ENCODE measurements at regions not wholly inside any gene's neighbourhood (a gene's known extent, or its start where the extent isn't known, plus 50 kb on each side); places are given as distances from the start of the nearest gene placed in this dataset.

DNA sequence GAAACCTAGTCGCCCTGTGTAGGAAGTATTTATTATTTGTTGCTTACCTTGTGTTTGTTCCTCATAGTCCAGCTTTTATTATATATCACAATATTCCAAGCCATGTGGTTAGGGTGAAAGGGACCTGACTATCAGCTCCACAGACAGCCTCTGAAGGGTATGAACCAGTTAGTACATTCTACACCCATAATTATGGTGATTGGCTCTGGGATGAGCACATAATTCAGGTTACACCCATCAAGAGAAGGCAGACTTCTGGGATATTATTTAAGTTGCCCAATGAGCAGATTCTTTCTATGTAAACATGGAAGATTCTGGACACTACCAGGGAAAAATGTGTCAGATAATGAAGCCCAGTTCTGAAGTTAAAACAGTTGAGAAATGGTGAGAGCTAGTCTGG, 168.0 kb downstream of the KIF4B start:
- H3K9me1 ChIP-seq (ENCODE audit: insufficient read depth, low read length), result no peaks in the 10 kb centered on the region
- no peaks in the 10 kb centered on the region for H3K27me3 ChIP-seq (ENCODE audit: control insufficient read depth, insufficient read depth, low read length)
- H2AFZ ChIP-seq (replicated peaks; ENCODE audit: low read length, poor library complexity), result no peak overlapping the region
- H3K4me1 ChIP-seq (ENCODE audit: control insufficient read depth, insufficient read depth, low read length), result no peaks in the 10 kb centered on the region
- dilution Hi-C loops (cut with HindIII; ENCODE audit: low sequenced_read_pairs, unreplicated experiment) (no loop called here), intact Hi-C loops (cut with micrococcal nuclease) (no loop called here), in situ Hi-C loops (cut with MboI; ENCODE audit: low sequenced_read_pairs) (no loop called here)
- no peak for DNase-seq
- H3K23ac ChIP-seq (ENCODE audit: low read depth, low read length), result no peak overlapping the region
- ATAC-seq (ENCODE audit: low read depth), result no peak
- no CpG with 5 or more reads among the region's 1 CpG for WGBS, 2 experiments (ENCODE audit: extremely low coverage in 2 of 2, insufficient read length in 1 of 2)
- H4K8ac ChIP-seq (ENCODE audit: low read depth in 2 of 2, low read length in 2 of 2), result no peak overlapping the region
- no peak overlapping the region for H4K91ac ChIP-seq (ENCODE audit: insufficient read depth, low read depth, low read length)
- H3K27ac ChIP-seq (ENCODE audit: insufficient read depth, low read length), result no peak overlapping the region
- H3K9me3 ChIP-seq (ENCODE audit: control insufficient read depth, insufficient read depth, low read length), result peaks cover 2% of the 10 kb centered on the region
- H2AK9ac ChIP-seq (replicated peaks; ENCODE audit: low read depth, low read length, poor library complexity), result no peak overlapping the region
- H3K9ac ChIP-seq (ENCODE audit: low read depth, low read length), result no peak overlapping the region
- no peak overlapping the region for H3K14ac ChIP-seq (replicated peaks; ENCODE audit: low read depth, low read length)
- H3K18ac ChIP-seq (ENCODE audit: low read depth, low read length), result no peak overlapping the region
- no peaks in the 10 kb centered on the region for H4K20me1 ChIP-seq (ENCODE audit: insufficient read depth, low read length)
- no peak overlapping the region for H2BK5ac ChIP-seq (ENCODE audit: low read depth, low read length, poor library complexity, severe bottlenecking)
- no peak overlapping the region for H3K56ac ChIP-seq (ENCODE audit: extremely low read depth, insufficient read depth, low read length)
- TF ChIP-seq POLR2A (IDR thresholded peaks at IDR 0.05; ENCODE audit: low read depth, low read length), result no peak
- no peak for TF ChIP-seq CEBPB (IDR thresholded peaks at IDR 0.05; ENCODE audit: low read depth, low read length)
- no peak for TF ChIP-seq RAD21 (IDR thresholded peaks at IDR 0.05; ENCODE audit: low read length)
- no peak for TF ChIP-seq NFE2L2 (IDR thresholded peaks at IDR 0.05; ENCODE audit: low read depth, low read length)
- TF ChIP-seq MAFK (IDR thresholded peaks at IDR 0.05; ENCODE audit: low read depth, low read length), result no peak
- TF ChIP-seq RFX5 (IDR thresholded peaks at IDR 0.05; ENCODE audit: low read depth, low read length), result no peak
- TF ChIP-seq SMC3 (IDR thresholded peaks at IDR 0.05; ENCODE audit: low read depth, low read length), result no peak
- no peak for TF ChIP-seq RCOR1 (IDR thresholded peaks at IDR 0.05; ENCODE audit: insufficient replicate concordance, low read length)
- no TSS peak for BruUV-seq (replicated peaks)
- no peaks in the 10 kb centered on the region for H3K36me3 ChIP-seq (ENCODE audit: control insufficient read depth, insufficient read depth, low read length)
- H3K4me3 ChIP-seq (ENCODE audit: insufficient read depth, low read depth, low read length), result no peak overlapping the region
- no peak overlapping the region for H2AK5ac ChIP-seq (ENCODE audit: low read depth, low read length)
- no peak overlapping the region for H2BK120ac ChIP-seq (ENCODE audit: low read depth, low read length)
- no peaks in the 10 kb centered on the region for H3K79me1 ChIP-seq (ENCODE audit: low read depth in 1 of 2, low read length in 2 of 2)
- no peak overlapping the region for H3K4ac ChIP-seq (ENCODE audit: low read depth, low read length)
- H4K5ac ChIP-seq (ENCODE audit: low read depth, low read length), result no peak overlapping the region
- no peak overlapping the region for H3K4me2 ChIP-seq (ENCODE audit: low read depth, low read length)
- no peak overlapping the region for H2BK15ac ChIP-seq (ENCODE audit: low read depth, low read length)
- CTCF ChIA-PET, result no interaction called here
- H2BK20ac ChIP-seq (ENCODE audit: low read depth, low read length), result no peak overlapping the region
- POLR2A ChIA-PET (ENCODE audit: unreplicated experiment), result no interaction called here
